ENCODE measurements at regions not wholly inside any gene's neighbourhood (a gene's known extent, or its start where the extent isn't known, plus 50 kb on each side); places are given as distances from the start of the nearest gene placed in this dataset.

DNA sequence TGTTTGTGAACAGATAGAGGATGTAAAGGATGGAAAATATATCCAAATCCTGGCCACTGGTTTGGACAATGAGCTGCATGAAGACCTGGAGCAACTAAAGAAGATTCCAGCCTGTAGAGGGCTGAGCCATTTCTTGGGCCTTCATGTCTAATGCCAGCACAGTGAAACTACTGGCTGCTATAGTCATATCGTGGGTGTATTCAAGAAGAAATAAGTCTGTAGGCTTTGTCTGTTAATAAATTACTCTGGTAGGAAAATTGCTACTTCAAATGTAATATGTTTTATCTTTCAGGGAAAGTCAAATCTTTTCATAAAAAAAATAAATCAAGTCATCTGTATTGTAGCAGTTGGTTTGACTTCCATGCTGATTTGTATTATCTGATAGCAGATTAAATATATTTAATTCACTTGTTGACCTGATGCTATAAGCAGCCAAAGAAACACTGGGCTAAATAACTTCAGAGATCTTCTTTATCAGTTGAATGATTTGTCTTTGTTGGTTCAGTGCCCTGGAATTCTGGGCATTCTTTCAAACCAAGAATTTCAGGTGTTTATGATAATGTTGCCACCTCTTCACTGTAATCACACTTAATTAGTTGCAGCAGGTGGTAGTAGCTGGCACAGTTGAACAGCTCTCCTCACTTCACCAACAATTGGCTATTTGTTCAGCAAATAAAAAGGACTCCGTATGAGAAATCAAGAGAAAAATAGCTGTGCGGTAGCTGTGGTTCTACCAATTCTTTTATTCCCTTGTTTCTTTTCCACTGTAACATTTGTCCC, 1109.5 kb downstream of the NSUN3 start:
- DNase-seq (ENCODE audit: low read depth, low spot score) (no peak), ATAC-seq (no peak)
- H4K20me1 ChIP-seq (ENCODE audit: insufficient read depth), result no peaks in the 10 kb centered on the region
- ChIA-PET CTCF (no interaction called here), RAD21 (ENCODE audit: low non-redundant PET in 1 of 2, low total read pairs in 2 of 2, uncharacterized antibody in 2 of 2, unreplicated experiment in 2 of 2) (no interaction called here), POLR2A (no interaction called here)
- no peak overlapping the region for H3K27ac ChIP-seq (ENCODE audit: low read depth, low read length)
- no peaks in the 10 kb centered on the region for H3K4me1 ChIP-seq (ENCODE audit: control insufficient read depth in 1 of 2, insufficient read depth in 2 of 2, low read length in 2 of 2)
- H3K9me2 ChIP-seq (ENCODE audit: insufficient read depth), result no peaks in the 10 kb centered on the region
- intact Hi-C loops (cut with micrococcal nuclease), result no loop called here
- H3K4me3 ChIP-seq (replicated peaks in 1 of 2; ENCODE audit: low read depth in 1 of 2, low read length in 2 of 2), result no peak overlapping the region
- no peak overlapping the region for H3K9ac ChIP-seq (ENCODE audit: low read length)
- H3K9me3 ChIP-seq (ENCODE audit: control insufficient read depth in 1 of 2, insufficient read depth in 1 of 2, low read depth in 1 of 2, low read length in 2 of 2), result peaks cover 5 to 13% of the 10 kb centered on the region in 2 experiments; a peak in 2 of 4 replicates
- BruUV-seq (replicated peaks), result no TSS peak
- H3K79me2 ChIP-seq (ENCODE audit: insufficient read depth, low read length), result no peaks in the 10 kb centered on the region
- H2AFZ ChIP-seq (ENCODE audit: low read depth, low read length, poor library complexity, severe bottlenecking), result no peak overlapping the region
- no peaks in the 10 kb centered on the region for H3K36me3 ChIP-seq (ENCODE audit: control insufficient read depth in 1 of 2, insufficient read depth in 2 of 2, low read length in 2 of 2)
- no peaks in the 10 kb centered on the region for H3K27me3 ChIP-seq (ENCODE audit: insufficient read depth, low read length)
- TF ChIP-seq SP1 (IDR thresholded peaks at IDR 0.05; ENCODE audit: low read depth) (no peak), TCF7L2 (IDR thresholded peaks at IDR 0.05; ENCODE audit: borderline replicate concordance, extremely low read depth, insufficient read depth, insufficient read length) (no peak), YY1 (IDR thresholded peaks at IDR 0.05; ENCODE audit: extremely low read depth, insufficient replicate concordance, low read depth, low read length) (no peak), EZH2phosphoT487 (IDR thresholded peaks at IDR 0.05; ENCODE audit: borderline replicate concordance) (no peak), POLR2AphosphoS5 (IDR thresholded peaks at IDR 0.05; ENCODE audit: low read depth, low read length) (no peak), ZFX (IDR thresholded peaks at IDR 0.05) (no peak), CTCF (IDR thresholded peaks at IDR 0.05 in 2 of 3, conservative IDR thresholded peaks at IDR 0.05 in 1 of 3; ENCODE audit: borderline replicate concordance in 1 of 3, insufficient read depth in 1 of 3, low read depth in 2 of 3, low read length in 2 of 3) (no peak), REST (IDR thresholded peaks at IDR 0.05; ENCODE audit: low read depth) (no peak), CEBPB (IDR thresholded peaks at IDR 0.05; ENCODE audit: low read depth) (no peak)
- TF ChIP-seq, protein P1, sequence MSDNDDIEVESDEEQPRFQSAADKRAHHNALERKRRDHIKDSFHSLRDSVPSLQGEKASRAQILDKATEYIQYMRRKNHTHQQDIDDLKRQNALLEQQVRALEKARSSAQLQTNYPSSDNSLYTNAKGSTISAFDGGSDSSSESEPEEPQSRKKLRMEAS (IDR thresholded peaks at IDR 0.05), result no peak
- TF ChIP-seq, protein P2, sequence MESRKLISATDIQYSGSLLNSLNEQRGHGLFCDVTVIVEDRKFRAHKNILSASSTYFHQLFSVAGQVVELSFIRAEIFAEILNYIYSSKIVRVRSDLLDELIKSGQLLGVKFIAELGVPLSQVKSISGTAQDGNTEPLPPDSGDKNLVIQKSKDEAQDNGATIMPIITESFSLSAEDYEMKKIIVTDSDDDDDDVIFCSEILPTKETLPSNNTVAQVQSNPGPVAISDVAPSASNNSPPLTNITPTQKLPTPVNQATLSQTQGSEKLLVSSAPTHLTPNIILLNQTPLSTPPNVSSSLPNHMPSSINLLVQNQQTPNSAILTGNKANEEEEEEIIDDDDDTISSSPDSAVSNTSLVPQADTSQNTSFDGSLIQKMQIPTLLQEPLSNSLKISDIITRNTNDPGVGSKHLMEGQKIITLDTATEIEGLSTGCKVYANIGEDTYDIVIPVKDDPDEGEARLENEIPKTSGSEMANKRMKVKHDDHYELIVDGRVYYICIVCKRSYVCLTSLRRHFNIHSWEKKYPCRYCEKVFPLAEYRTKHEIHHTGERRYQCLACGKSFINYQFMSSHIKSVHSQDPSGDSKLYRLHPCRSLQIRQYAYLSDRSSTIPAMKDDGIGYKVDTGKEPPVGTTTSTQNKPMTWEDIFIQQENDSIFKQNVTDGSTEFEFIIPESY (IDR thresholded peaks at IDR 0.05; ENCODE audit: extremely low read depth, insufficient replicate concordance, low read length), result no peak
- no peak overlapping the region for H3K4me2 ChIP-seq (ENCODE audit: low read length)
